Glutamatergic neuron (in vitro differentiated cells): ENCODE measurements at regions not wholly inside any gene's neighbourhood (a gene's known extent, or its start where the extent isn't known, plus 50 kb on each side); places are given as distances from the start of the nearest gene placed in this dataset.

ENCODE experiments used
- DNase-seq: peaks from one replicate; pipeline ENCODE4 v3.0.0; 2022
- H3K27ac Mint-ChIP-seq: one replicate; pipeline ENCODE4 v1.8.0; 2020; ENCODE audit warnings: mild to moderate bottlenecking, mixed read lengths, inconsistent platforms; ENCODE audit not compliant: unreplicated experiment
- H3K27me3 Mint-ChIP-seq: one replicate; pipeline ENCODE4 v1.8.0; 2020; ENCODE audit warnings: mild to moderate bottlenecking, moderate library complexity, mixed read lengths, inconsistent platforms; ENCODE audit not compliant: unreplicated experiment
- H3K36me3 Mint-ChIP-seq: one replicate; pipeline ENCODE4 v1.8.0; 2020; ENCODE audit warnings: mild to moderate bottlenecking, mixed read lengths, inconsistent platforms; ENCODE audit not compliant: unreplicated experiment
- H3K4me1 Mint-ChIP-seq: one replicate; pipeline ENCODE4 v1.8.0; 2020; ENCODE audit warnings: mild to moderate bottlenecking, low read depth, mixed read lengths, inconsistent platforms; ENCODE audit not compliant: unreplicated experiment
- H3K4me3 Mint-ChIP-seq: one replicate; pipeline ENCODE4 v1.8.0; 2020; ENCODE audit warnings: mild to moderate bottlenecking, mixed read lengths, inconsistent platforms; ENCODE audit not compliant: unreplicated experiment
- H3K9me3 Mint-ChIP-seq: one replicate; pipeline ENCODE4 v1.8.0; 2020; ENCODE audit warnings: mild to moderate bottlenecking, moderate library complexity, mixed read lengths, inconsistent platforms; ENCODE audit not compliant: unreplicated experiment
- TF ChIP-seq, protein P1 (sequence below): fragments of 200-600 bp; sonication (generic); IDR thresholded peaks from one replicate; pipeline ENCODE4 v1.5.0; 2021; ENCODE audit not compliant: partially characterized antibody, unreplicated experiment

DNA sequence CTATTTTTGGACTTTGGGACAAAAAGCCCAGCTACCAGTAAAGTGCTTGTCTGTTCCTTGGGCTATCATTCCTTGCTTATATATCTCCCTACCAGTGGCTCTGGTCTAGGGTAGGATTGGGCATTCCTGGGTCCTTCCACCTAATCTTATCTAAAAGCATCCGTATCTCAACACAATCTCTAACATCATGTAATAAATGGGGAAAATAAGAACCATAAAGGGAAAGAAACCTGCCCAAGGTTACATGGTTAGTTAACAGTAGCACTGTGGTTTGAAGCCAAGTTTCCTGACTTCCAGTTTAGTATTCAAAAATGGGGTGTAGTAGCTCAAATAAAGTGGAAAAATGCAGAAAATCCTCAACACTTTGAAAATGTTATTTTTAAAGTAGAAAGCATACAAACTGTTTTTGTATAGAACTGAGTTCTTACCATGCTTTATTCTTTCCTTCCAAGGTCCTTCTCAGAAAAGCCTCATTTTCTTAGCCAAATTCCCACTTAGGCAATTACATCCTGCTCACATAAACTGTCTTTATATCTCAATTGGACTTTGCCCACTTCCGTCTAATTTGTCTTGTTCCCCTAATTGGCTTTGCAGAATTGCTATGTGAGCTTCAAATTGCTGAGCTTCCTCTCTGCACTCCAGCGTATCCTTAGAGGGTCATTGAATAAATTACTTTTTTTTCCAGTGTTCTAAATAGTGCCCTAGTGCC, 273.1 kb upstream of the UBE2E3 start:
- no peaks in the 10 kb centered on the region for H3K36me3 Mint-ChIP-seq

DNA sequence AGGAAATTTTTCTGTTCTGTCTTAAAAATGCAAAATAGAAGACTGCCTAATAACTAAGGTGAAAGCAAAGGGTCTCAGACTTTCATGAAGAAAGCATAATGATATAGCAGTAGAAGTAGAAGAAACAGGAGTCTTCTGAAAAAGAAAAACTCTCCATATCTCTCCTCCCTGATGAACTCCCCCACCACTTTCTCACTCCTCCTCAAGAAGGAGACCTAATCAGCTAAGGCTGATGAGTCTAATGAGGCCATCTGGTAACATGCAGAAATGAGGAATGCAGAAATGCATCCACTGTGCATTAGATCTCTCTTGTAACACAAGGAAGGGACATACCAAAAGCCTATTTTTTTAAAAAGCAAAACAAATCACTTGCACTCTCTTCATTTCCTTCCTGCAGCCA, 273.7 kb upstream of the UBE2E3 start:
- Mint-ChIP-seq H3K27ac (peak overlapping the region; percentile 28), H3K4me3 (no peak overlapping the region), H3K36me3 (no peaks in the 10 kb centered on the region), H3K4me1 (peaks cover 17% of the 10 kb centered on the region), H3K27me3 (no peaks in the 10 kb centered on the region), H3K9me3 (no peaks in the 10 kb centered on the region)
- TF ChIP-seq, protein P1, sequence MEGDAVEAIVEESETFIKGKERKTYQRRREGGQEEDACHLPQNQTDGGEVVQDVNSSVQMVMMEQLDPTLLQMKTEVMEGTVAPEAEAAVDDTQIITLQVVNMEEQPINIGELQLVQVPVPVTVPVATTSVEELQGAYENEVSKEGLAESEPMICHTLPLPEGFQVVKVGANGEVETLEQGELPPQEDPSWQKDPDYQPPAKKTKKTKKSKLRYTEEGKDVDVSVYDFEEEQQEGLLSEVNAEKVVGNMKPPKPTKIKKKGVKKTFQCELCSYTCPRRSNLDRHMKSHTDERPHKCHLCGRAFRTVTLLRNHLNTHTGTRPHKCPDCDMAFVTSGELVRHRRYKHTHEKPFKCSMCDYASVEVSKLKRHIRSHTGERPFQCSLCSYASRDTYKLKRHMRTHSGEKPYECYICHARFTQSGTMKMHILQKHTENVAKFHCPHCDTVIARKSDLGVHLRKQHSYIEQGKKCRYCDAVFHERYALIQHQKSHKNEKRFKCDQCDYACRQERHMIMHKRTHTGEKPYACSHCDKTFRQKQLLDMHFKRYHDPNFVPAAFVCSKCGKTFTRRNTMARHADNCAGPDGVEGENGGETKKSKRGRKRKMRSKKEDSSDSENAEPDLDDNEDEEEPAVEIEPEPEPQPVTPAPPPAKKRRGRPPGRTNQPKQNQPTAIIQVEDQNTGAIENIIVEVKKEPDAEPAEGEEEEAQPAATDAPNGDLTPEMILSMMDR, result no peak
- DNase-seq, result no peak

More for the DNA sequence above, 273.1 kb upstream of the UBE2E3 start:
- TF ChIP-seq, protein P1, result no peak
- no peaks in the 10 kb centered on the region for H3K27me3 Mint-ChIP-seq
- H3K4me3 Mint-ChIP-seq, result no peak overlapping the region
- DNase-seq, result no peak
- peaks cover 17% of the 10 kb centered on the region for H3K4me1 Mint-ChIP-seq
- no peaks in the 10 kb centered on the region for H3K9me3 Mint-ChIP-seq
- peak overlapping the region; percentile 28 for H3K27ac Mint-ChIP-seq

DNA sequence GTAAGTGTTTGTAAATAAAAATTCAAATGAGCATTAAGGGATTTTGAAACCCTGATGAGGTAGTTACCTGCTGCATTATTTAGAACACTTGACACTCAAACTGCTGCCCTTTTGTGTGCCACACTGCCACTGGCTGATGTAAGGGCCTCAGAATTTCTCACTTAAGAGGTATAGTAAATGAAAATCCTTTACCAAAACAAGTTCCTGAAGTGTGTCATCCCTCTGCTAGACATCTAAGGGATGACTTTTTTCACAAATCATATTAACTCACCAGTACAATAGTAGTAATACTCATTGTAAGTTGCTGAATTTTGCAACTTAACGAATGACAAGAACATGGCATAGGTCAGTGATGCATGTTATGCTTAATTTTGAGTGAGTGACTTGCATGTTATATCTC, 274.9 kb upstream of the UBE2E3 start:
- Mint-ChIP-seq H3K27me3 (no peaks in the 10 kb centered on the region), H3K36me3 (no peaks in the 10 kb centered on the region), H3K4me3 (no peak overlapping the region), H3K9me3 (no peaks in the 10 kb centered on the region), H3K27ac (no peak overlapping the region), H3K4me1 (peaks cover 17% of the 10 kb centered on the region)
- DNase-seq, result no peak
- TF ChIP-seq, protein P1, result no peak

DNA sequence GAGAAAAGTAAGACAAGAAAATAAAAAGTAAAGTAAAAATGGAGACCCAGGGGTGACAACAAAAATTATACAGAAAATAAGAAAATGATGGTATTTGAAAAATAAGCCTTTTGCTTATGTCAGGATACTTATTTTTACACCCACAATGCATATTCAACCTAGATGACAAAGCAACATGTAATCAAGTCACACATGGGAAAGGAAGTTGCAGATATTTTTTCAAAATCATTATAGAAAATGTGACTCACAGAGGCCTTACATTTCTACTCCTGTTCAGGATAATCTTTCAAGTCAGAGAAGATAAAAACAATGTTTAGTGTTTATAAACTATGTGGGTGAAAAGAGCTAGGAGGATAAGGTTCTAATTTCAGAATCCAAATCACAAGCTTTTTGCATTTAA, 275.3 kb upstream of the UBE2E3 start:
- TF ChIP-seq, protein P1, result no peak
- no peaks in the 10 kb centered on the region for H3K27me3 Mint-ChIP-seq
- DNase-seq, result no peak
- H3K9me3 Mint-ChIP-seq, result no peaks in the 10 kb centered on the region
- H3K27ac Mint-ChIP-seq, result no peak overlapping the region
- no peaks in the 10 kb centered on the region for H3K36me3 Mint-ChIP-seq
- H3K4me3 Mint-ChIP-seq, result no peak overlapping the region
- H3K4me1 Mint-ChIP-seq, result peaks cover 17% of the 10 kb centered on the region

DNA sequence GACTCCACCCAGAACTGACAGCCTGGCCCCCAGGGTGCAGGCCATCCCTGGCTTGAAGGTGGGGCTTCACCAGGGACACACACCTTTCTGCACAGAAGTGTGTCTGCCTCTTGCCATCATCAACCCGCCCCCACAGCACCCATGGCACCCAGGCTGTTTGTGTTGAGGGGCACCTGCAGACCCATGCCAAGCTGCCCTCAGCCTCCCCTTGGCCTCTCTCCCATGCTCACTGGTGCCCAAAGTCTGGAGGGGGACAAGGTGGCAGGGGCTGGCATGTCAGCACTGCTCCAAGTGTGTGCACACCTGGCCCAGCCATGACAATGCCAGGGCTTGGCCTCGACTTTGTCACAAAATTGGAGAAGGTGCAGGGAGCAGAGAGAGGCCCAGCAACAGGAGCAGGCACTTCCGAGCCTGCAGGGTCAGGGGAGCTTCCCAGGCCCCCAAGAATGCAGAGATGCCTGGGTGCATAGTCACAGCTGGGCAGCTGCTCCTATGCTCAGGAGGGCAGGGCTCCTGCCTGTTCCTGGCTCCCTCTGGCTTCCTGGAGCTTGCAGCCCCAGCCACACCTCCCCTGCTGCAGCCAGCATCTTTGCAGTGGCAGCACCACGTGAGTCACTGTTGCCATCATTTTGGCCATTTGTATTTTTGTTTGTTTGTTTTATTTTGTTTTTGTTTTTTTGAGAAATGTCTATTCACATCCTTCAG, 280.6 kb upstream of the UBE2E3 start:
- H3K27ac Mint-ChIP-seq, result no peak overlapping the region
- H3K4me1 Mint-ChIP-seq, result no peaks in the 10 kb centered on the region
- no peaks in the 10 kb centered on the region for H3K9me3 Mint-ChIP-seq

More for the DNA sequence above, 280.6 kb upstream of the UBE2E3 start:
- no peaks in the 10 kb centered on the region for H3K27me3 Mint-ChIP-seq
- no peak overlapping the region for H3K4me3 Mint-ChIP-seq
- DNase-seq, result no peak
- TF ChIP-seq, protein P1, result no peak
- no peaks in the 10 kb centered on the region for H3K36me3 Mint-ChIP-seq
